RWPE2 (cell line): ENCODE measurements at regions not wholly inside any gene's neighbourhood (a gene's known extent, or its start where the extent isn't known, plus 50 kb on each side); places are given as distances from the start of the nearest gene placed in this dataset.
A peak's percentile ranks its signal among the peaks of the same experiment; 100 is the strongest.

Experiments
- ATAC-seq: fragments of 200-7000 bp; cut with Tn5 transposase; 3 replicates; pipeline ENCODE4 v1.9.1; 2021; ENCODE audit warnings: low read depth
- DNase-seq: peaks from one replicate; pipeline ENCODE4 v3.0.0-alpha.2; 2020; ENCODE audit warnings: low spot score
- H3K27ac ChIP-seq: fragments of 450-650 bp; 2 replicates; pipeline ENCODE4 v1.5.1; 2017; ENCODE audit warnings: mild to moderate bottlenecking; ENCODE audit not compliant: poor library complexity, severe bottlenecking
- H3K27me3 ChIP-seq: fragments of 250-450 bp; sonication (Bioruptor Pico); 2 replicates; pipeline ENCODE4 v1.5.1; 2021; ENCODE audit warnings: mild to moderate bottlenecking, moderate library complexity; ENCODE audit not compliant: insufficient read depth, poor library complexity, severe bottlenecking
- H3K36me3 ChIP-seq: fragments of 250-450 bp; sonication (Bioruptor Pico); 2 replicates; pipeline ENCODE4 v1.5.1; 2020; ENCODE audit warnings: low read depth, mild to moderate bottlenecking, moderate library complexity
- H3K4me1 ChIP-seq: fragments of 250-450 bp; sonication (Bioruptor Pico); 2 replicates; pipeline ENCODE4 v1.5.1; 2021; ENCODE audit warnings: mild to moderate bottlenecking, moderate library complexity; ENCODE audit not compliant: insufficient read depth, poor library complexity, severe bottlenecking
- H3K4me3 ChIP-seq: fragments of 250-450 bp; sonication (Bioruptor Pico); 2 replicates; pipeline ENCODE4 v1.5.1; 2021; ENCODE audit warnings: mild to moderate bottlenecking, moderate library complexity; ENCODE audit not compliant: severe bottlenecking
- H3K9me3 ChIP-seq: fragments of 250-450 bp; sonication (Bioruptor Pico); 2 replicates; pipeline ENCODE4 v1.5.1; 2021; ENCODE audit warnings: mild to moderate bottlenecking, moderate library complexity; ENCODE audit not compliant: severe bottlenecking
- CTCF ChIP-seq: fragments of 450-650 bp; IDR thresholded peaks from one replicate; pipeline ENCODE4 v1.5.1; 2017; ENCODE audit warnings: mild to moderate bottlenecking, moderate library complexity; ENCODE audit not compliant: poor library complexity, severe bottlenecking

- Histone ChIP-seq H3K27me3 (no peaks in the 10 kb centered on the region), H3K4me3 (no peak overlapping the region), H3K4me1 (no peaks in the 10 kb centered on the region), H3K27ac (no peak overlapping the region), H3K9me3 (no peaks in the 10 kb centered on the region), H3K36me3 (no peaks in the 10 kb centered on the region)
- ATAC-seq (no peak), DNase-seq (no peak)
- no peak for TF ChIP-seq CTCF
Observed at GRCh38 chr5:105554568-105555169, 1992.1 kb upstream of the NUDT12 start.

- Histone ChIP-seq H3K9me3 (no peaks in the 10 kb centered on the region), H3K4me3 (no peak overlapping the region), H3K27ac (no peak overlapping the region), H3K36me3 (no peaks in the 10 kb centered on the region), H3K27me3 (no peaks in the 10 kb centered on the region), H3K4me1 (no peaks in the 10 kb centered on the region)
- ATAC-seq (no peak), DNase-seq (no peak)
- no peak for TF ChIP-seq CTCF
Observed at GRCh38 chr5:105544300-105544699, 1981.7 kb upstream of the NUDT12 start.

- H3K9me3 ChIP-seq = no peaks in the 10 kb centered on the region
- H3K27ac ChIP-seq = no peak overlapping the region
- H3K4me1 ChIP-seq = no peaks in the 10 kb centered on the region
- no peaks in the 10 kb centered on the region for H3K36me3 ChIP-seq
- no peak for TF ChIP-seq CTCF
- H3K27me3 ChIP-seq = no peaks in the 10 kb centered on the region
- H3K4me3 ChIP-seq = no peak overlapping the region
- ATAC-seq (no peak), DNase-seq (no peak)
Observed at GRCh38 chr5:105536675-105537074, 1974.1 kb upstream of the NUDT12 start.

GRCh38 chr5:105530716-105531261 lies 1968.2 kb upstream of the NUDT12 start:
- Histone ChIP-seq H3K9me3 (no peaks in the 10 kb centered on the region), H3K4me3 (no peak overlapping the region), H3K27ac (no peak overlapping the region), H3K4me1 (no peaks in the 10 kb centered on the region), H3K36me3 (no peaks in the 10 kb centered on the region), H3K27me3 (no peaks in the 10 kb centered on the region)
- no peak for DNase-seq
- no peak for TF ChIP-seq CTCF
- ATAC-seq = no peak

GRCh38 chr5:105529851-105530250 lies 1967.3 kb upstream of the NUDT12 start:
- no peak overlapping the region for H3K4me3 ChIP-seq
- H3K27ac ChIP-seq = no peak overlapping the region
- H3K27me3 ChIP-seq = no peaks in the 10 kb centered on the region
- H3K4me1 ChIP-seq = no peaks in the 10 kb centered on the region
- no peak for TF ChIP-seq CTCF
- peak; percentile 27; the same call in 1 of the 3 replicates for ATAC-seq
- H3K36me3 ChIP-seq = no peaks in the 10 kb centered on the region
- DNase-seq = no peak
- no peaks in the 10 kb centered on the region for H3K9me3 ChIP-seq
